Parathyroid adenoma (tissue), 2 donors: ENCODE measurements at regions not wholly inside any gene's neighbourhood (a gene's known extent, or its start where the extent isn't known, plus 50 kb on each side); places are given as distances from the start of the nearest gene placed in this dataset.

Experiments used
- H2AFZ ChIP-seq: fragments of 300-600 bp; sonication (generic); one replicate; pipeline ENCODE4 v1.7.0; 2017; ENCODE audit warnings: antibody characterized with exemption, mild to moderate bottlenecking
- H3K27ac ChIP-seq: fragments of 300-600 bp; sonication (generic); one replicate; pipeline ENCODE4 v1.7.0; 2017
- H3K27me3 ChIP-seq: fragments of 300-600 bp; sonication (generic); one replicate; pipeline ENCODE4 v1.7.0; 2017; ENCODE audit warnings: low read length; ENCODE audit not compliant: control insufficient read depth, insufficient read depth
- H3K36me3 ChIP-seq: fragments of 300-600 bp; sonication (generic); one replicate; pipeline ENCODE4 v1.7.0; 2017; ENCODE audit warnings: low read length; ENCODE audit not compliant: control insufficient read depth, insufficient read depth
- H3K4me1 ChIP-seq: fragments of 300-600 bp; sonication (generic); one replicate; pipeline ENCODE4 v1.7.0; 2017; ENCODE audit warnings: control low read depth
- H3K4me2 ChIP-seq: fragments of 300-600 bp; sonication (generic); one replicate; pipeline ENCODE4 v1.7.0; 2017; ENCODE audit warnings: low read length
- H3K4me3 ChIP-seq: fragments of 300-600 bp; sonication (generic); one replicate; pipeline ENCODE4 v1.7.0; 2017; ENCODE audit warnings: low read depth, low read length
- H3K79me2 ChIP-seq: fragments of 300-600 bp; sonication (generic); one replicate; pipeline ENCODE4 v1.7.0; 2017; ENCODE audit warnings: control low read depth
- H3K9ac ChIP-seq: fragments of 300-600 bp; sonication (generic); one replicate; pipeline ENCODE4 v1.7.0; 2017; ENCODE audit warnings: mild to moderate bottlenecking
- H3K9me3 ChIP-seq: fragments of 300-600 bp; sonication (generic); one replicate; pipeline ENCODE4 v1.7.0; 2017; ENCODE audit warnings: low read length; ENCODE audit not compliant: control insufficient read depth
- TF ChIP-seq, protein P1 (sequence below): fragments of 300-600 bp; sonication (generic); IDR thresholded peaks from one replicate; pipeline ENCODE4 v1.7.0; 2017; ENCODE audit warnings: antibody characterized with exemption, mild to moderate bottlenecking
- donor health status: primary hyperparathyroidism.

DNA sequence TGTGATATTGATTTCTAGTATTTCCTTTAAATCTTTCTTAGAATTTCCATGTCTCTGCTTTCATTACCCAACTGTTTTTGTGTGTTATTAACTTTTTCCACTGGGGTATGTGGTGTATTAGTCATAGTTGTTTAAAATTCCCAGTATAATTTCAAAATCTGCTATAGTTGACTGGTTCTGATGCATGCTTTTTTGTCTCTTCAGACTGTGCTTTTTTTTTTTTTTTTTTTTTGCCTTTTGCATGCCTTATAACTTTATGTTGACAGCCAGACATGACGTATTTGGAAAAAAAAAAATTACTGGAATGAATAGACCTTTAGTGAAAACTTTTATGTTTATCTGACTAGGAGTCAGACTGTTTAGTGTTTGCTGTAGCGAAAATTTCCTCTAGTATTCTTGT is 580.4 kb downstream of the ANKRD50 start:
- H3K27ac ChIP-seq, result no peak overlapping the region
- H3K27me3 ChIP-seq, result no peaks in the 10 kb centered on the region
- H3K79me2 ChIP-seq, result no peaks in the 10 kb centered on the region
- H3K4me3 ChIP-seq, result no peak overlapping the region
- no peak overlapping the region for H2AFZ ChIP-seq
- H3K36me3 ChIP-seq, result no peaks in the 10 kb centered on the region
- H3K9me3 ChIP-seq, result no peaks in the 10 kb centered on the region
- H3K4me2 ChIP-seq, result no peak overlapping the region
- no peak overlapping the region for H3K9ac ChIP-seq
- TF ChIP-seq, protein P1, sequence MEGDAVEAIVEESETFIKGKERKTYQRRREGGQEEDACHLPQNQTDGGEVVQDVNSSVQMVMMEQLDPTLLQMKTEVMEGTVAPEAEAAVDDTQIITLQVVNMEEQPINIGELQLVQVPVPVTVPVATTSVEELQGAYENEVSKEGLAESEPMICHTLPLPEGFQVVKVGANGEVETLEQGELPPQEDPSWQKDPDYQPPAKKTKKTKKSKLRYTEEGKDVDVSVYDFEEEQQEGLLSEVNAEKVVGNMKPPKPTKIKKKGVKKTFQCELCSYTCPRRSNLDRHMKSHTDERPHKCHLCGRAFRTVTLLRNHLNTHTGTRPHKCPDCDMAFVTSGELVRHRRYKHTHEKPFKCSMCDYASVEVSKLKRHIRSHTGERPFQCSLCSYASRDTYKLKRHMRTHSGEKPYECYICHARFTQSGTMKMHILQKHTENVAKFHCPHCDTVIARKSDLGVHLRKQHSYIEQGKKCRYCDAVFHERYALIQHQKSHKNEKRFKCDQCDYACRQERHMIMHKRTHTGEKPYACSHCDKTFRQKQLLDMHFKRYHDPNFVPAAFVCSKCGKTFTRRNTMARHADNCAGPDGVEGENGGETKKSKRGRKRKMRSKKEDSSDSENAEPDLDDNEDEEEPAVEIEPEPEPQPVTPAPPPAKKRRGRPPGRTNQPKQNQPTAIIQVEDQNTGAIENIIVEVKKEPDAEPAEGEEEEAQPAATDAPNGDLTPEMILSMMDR, result no peak
- H3K4me1 ChIP-seq, result no peaks in the 10 kb centered on the region

DNA sequence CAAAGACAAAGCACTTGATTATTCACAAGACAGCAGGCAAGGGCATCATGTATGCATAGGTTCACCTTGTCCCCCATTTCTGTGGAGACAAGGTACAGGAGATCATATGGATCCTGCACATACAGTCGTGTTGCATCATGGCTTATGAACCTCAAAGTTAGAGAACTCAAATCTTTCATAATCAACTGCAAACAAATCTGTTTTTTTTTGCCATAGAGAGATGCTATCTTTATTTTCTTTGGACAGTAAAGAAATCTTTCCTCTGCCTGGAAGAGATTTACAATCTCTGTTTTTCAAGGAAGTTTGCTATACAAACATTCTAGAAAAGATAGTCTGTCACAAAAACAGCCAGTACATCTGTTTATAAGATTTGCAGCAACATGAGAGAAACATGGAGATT is 578.8 kb downstream of the ANKRD50 start:
- Histone ChIP-seq H3K4me2 (no peak overlapping the region), H3K27me3 (no peaks in the 10 kb centered on the region), H3K79me2 (no peaks in the 10 kb centered on the region), H3K27ac (no peak overlapping the region), H3K4me3 (no peak overlapping the region), H3K4me1 (no peaks in the 10 kb centered on the region), H3K9ac (no peak overlapping the region), H3K36me3 (no peaks in the 10 kb centered on the region), H3K9me3 (no peaks in the 10 kb centered on the region), H2AFZ (no peak overlapping the region)
- TF ChIP-seq, protein P1, result no peak

DNA sequence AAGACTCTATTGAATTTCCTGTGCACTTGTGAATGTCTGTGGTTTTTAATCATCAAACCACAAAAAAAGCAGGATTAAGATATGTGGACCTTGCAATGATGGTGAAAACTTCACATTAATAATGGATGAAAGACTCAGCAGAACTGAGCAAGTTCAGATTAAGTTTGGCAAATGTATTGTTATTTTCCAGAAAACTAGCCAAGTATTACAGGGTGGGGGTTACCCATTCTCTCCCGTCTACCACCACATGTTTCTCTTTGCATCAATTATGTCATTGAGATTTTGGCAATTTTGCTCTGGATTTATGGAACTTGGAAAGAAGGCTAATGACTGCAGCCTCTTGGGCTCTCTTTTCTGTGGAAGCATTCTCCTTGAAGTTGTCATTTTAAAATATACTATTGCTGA is 577.1 kb downstream of the ANKRD50 start:
- H3K4me3 ChIP-seq, result no peak overlapping the region
- H3K36me3 ChIP-seq, result no peaks in the 10 kb centered on the region
- H3K4me2 ChIP-seq, result no peak overlapping the region
- H3K79me2 ChIP-seq, result no peaks in the 10 kb centered on the region
- no peak overlapping the region for H3K9ac ChIP-seq
- no peaks in the 10 kb centered on the region for H3K4me1 ChIP-seq
- no peaks in the 10 kb centered on the region for H3K27me3 ChIP-seq
- H2AFZ ChIP-seq, result no peak overlapping the region
- H3K9me3 ChIP-seq, result no peaks in the 10 kb centered on the region
- H3K27ac ChIP-seq, result no peak overlapping the region
- TF ChIP-seq, protein P1, result no peak

DNA sequence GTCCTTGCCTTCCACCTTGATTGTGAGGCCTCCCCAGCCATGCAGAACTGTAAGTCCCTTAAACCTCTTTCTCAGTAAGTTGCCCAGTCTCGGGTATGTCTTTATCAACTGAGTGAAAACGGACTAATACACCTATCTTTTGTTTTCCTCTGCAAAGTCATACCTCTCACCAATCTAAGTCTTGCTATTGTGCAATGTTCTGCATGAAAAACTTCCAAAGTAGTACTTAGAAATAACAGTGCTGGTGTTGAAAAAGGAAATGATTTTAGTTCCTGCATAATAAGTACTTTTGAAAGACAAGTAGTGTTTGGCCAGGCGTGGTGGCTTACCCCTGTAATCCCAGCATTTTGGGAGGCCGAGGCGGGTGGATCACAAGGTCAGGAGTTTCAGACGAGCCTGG is 573.5 kb downstream of the ANKRD50 start:
- Histone ChIP-seq H3K9me3 (no peaks in the 10 kb centered on the region), H3K4me3 (no peak overlapping the region), H3K27ac (no peak overlapping the region), H3K4me1 (no peaks in the 10 kb centered on the region), H3K9ac (no peak overlapping the region), H3K79me2 (no peaks in the 10 kb centered on the region), H3K27me3 (no peaks in the 10 kb centered on the region), H2AFZ (no peak overlapping the region), H3K4me2 (no peak overlapping the region), H3K36me3 (no peaks in the 10 kb centered on the region)
- TF ChIP-seq, protein P1, result no peak

DNA sequence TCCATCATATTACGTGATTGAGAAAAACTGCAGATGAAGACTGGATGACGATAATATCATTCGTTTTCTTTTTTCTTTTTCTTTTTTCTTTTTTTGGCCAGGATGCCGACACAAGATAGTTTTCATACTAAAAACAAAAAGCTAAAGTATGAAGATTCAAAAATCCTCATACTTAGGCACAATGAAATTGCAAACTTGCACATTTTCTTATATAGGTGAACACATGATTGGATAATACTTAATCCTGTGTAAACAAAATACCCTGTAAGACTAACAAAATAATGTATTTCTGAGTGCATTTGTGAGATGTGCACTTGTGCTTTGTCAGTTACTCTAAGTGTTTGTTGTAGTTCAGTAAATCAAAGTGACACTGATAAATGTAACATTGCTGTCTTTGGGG is 568.9 kb downstream of the ANKRD50 start:
- Histone ChIP-seq H3K4me3 (no peak overlapping the region), H3K4me1 (no peaks in the 10 kb centered on the region), H2AFZ (no peak overlapping the region), H3K9ac (no peak overlapping the region), H3K36me3 (no peaks in the 10 kb centered on the region), H3K9me3 (no peaks in the 10 kb centered on the region), H3K27ac (no peak overlapping the region), H3K4me2 (no peak overlapping the region), H3K27me3 (no peaks in the 10 kb centered on the region), H3K79me2 (no peaks in the 10 kb centered on the region)
- TF ChIP-seq, protein P1, result no peak
